ENCODE measurements at regions not wholly inside any gene's neighbourhood (a gene's known extent, or its start where the extent isn't known, plus 50 kb on each side); places are given as distances from the start of the nearest gene placed in this dataset.

DNA sequence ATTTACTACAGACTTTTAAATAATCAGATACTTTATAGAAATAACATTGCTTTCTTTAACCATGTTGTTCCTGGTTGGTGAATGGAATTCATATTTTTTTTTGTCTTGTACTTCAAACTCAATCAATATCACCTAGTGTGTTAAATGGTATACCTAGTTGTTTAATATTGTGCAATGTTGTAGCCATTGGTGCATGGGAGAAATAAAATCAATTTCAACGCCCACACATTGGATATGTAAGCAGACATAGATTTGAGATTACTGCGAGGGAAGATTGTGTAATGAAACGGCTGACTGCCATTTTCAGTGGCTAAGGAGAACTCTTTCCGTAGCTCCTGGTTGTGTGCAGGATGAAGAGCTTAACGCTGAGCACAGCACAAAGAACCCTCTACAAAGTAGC, 626.1 kb downstream of the TMEM182 start:
- TF ChIP-seq, protein P1, sequence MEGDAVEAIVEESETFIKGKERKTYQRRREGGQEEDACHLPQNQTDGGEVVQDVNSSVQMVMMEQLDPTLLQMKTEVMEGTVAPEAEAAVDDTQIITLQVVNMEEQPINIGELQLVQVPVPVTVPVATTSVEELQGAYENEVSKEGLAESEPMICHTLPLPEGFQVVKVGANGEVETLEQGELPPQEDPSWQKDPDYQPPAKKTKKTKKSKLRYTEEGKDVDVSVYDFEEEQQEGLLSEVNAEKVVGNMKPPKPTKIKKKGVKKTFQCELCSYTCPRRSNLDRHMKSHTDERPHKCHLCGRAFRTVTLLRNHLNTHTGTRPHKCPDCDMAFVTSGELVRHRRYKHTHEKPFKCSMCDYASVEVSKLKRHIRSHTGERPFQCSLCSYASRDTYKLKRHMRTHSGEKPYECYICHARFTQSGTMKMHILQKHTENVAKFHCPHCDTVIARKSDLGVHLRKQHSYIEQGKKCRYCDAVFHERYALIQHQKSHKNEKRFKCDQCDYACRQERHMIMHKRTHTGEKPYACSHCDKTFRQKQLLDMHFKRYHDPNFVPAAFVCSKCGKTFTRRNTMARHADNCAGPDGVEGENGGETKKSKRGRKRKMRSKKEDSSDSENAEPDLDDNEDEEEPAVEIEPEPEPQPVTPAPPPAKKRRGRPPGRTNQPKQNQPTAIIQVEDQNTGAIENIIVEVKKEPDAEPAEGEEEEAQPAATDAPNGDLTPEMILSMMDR (IDR thresholded peaks at IDR 0.05): no peak
- no peak for TF ChIP-seq POLR2AphosphoS5 (IDR thresholded peaks at IDR 0.05)
- TF ChIP-seq EP300 (IDR thresholded peaks at IDR 0.05): no peak
- no peak for TF ChIP-seq POLR2A (IDR thresholded peaks at IDR 0.05; ENCODE audit: low read depth)
